NCI-H2029 treated with DMSO at 0.1 percent for 48 hours (cell line): ENCODE measurements at regions not wholly inside any gene's neighbourhood (a gene's known extent, or its start where the extent isn't known, plus 50 kb on each side); places are given as distances from the start of the nearest gene placed in this dataset.

Source experiments
- DNase-seq: peaks from one replicate; lab custom pipeline; 2025; lab: John Stamatoyannopoulos, UW

- DNase-seq: no peak
Measured at GRCh38 chr2:12828980-12829379, 112.2 kb downstream of the TRIB2 start.

- DNase-seq: no peak
Measured at GRCh38 chr2:12831016-12831415, 114.3 kb downstream of the TRIB2 start.

- no peak for DNase-seq
Measured at GRCh38 chr2:12834239-12834638, 117.5 kb downstream of the TRIB2 start.

DNA sequence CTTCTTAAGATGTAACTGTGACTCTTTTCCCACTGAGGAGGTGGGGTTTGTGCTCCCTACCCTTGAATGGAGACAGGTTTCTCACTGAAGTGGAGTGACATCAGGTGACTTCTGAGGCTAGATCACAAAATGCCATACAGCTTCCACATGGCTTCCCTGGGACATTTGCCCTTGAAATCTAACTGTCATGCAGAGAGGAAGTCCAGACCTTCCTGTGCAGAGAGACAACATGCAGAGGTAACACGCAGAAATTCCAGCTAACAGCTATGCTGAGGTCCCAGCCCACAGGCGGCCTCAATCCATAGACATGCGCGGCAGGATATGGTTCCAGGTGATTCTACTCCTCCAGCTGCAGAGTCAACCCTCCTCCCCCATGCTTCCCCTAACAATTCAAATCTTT, 119.0 kb downstream of the TRIB2 start:
- no peak for DNase-seq

DNA sequence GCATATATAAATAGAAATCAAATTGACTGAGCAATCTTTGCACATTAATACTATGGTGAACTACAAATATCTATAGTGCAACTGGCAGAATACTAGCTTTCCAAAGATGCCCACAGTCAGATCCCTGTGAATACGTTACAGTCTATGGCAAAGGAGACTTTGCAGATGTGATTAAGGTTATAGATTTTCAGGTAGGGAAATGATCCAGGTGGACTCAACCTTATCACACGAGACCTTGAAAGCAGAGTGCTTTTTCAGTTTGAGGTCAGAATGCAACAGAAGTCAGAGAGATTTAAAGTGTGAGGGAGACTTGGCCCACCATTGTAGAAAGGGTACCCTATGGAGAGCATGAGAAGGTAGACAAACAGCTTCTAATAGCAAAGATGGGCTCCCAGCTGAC, 122.6 kb downstream of the TRIB2 start:
- no peak for DNase-seq

- no peak for DNase-seq
Measured at GRCh38 chr2:12841021-12841420, 124.3 kb downstream of the TRIB2 start.

DNA sequence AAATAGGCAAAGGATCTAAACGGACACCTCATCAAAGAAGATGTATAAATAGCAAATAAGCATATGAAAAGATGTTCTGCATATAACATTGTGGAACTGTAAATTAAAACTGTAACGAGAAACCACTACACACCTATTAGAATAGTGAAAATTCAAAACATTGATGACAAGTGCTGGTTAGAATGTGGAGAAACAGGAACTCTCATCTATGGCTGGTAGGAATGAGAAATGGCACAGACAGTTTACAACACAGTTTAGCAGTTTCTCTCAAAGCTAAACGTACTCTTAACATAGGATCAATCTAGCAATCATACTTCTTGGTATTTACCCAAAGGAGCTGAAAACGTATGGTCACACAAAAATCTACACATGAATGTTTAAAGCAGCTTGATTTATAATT, 126.2 kb downstream of the TRIB2 start:
- no peak for DNase-seq

DNA sequence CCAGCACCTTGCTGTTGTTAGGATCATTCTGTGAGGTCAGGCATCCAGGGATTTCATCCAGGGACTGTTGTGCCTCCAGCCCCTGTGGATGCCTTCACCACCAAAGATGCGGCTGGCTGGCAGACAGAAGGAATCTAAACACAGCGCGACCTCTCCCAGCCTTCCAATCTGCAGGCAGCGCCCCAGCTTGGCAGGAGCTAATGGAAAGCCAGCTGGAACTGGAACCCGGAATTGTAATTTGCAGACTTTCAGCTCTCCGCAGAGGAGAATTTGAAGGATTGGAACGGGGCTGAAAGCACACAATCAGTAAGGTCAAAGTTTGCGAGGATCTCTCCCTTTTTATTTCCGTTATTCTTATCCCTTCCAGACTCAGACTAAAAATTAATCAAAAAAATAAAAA, 127.8 kb downstream of the TRIB2 start:
- DNase-seq: no peak

GRCh38 chr2:12847694-12848575, 131.2 kb downstream of the TRIB2 start:
- no peak for DNase-seq

DNA sequence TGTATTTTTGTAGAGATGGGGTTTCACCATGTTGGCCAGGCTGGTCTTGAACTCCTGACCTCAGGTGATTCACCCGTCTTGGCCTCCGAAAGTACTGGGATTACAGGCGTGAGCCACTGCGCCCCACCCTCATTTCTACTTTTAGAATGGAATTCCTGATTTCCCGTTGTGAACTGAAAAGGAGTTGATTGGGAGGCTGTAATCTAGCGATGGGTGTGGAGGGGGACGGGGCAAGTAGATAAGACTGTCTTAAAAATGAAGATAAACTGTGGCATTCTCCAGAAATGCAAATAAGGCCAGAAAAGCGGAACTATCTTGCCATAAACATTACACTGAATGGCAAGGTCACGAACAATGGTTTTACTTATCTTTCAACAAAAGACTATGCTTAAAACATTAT, 135.4 kb downstream of the TRIB2 start:
- no peak for DNase-seq

- no peak for DNase-seq
Measured at GRCh38 chr2:12854001-12854530, 137.3 kb downstream of the TRIB2 start.

DNA sequence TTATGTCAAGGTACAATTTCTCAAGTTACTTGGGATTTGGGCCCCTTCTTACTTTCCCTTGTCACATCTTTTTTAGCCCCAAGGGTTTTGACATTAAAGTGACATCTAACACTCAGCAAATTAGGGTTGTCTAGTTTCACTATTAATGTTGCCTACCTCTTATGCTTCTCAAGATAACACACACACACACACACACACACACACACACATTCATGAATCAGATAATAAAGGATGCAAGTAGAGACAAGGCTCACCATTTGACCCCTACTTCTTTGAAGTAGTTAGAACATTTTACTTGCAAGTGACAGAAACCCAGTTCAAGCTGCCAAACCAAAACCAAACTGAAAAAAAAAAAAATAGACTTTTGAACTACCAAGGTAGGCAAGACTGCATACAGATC, 138.8 kb downstream of the TRIB2 start:
- DNase-seq: no peak

DNA sequence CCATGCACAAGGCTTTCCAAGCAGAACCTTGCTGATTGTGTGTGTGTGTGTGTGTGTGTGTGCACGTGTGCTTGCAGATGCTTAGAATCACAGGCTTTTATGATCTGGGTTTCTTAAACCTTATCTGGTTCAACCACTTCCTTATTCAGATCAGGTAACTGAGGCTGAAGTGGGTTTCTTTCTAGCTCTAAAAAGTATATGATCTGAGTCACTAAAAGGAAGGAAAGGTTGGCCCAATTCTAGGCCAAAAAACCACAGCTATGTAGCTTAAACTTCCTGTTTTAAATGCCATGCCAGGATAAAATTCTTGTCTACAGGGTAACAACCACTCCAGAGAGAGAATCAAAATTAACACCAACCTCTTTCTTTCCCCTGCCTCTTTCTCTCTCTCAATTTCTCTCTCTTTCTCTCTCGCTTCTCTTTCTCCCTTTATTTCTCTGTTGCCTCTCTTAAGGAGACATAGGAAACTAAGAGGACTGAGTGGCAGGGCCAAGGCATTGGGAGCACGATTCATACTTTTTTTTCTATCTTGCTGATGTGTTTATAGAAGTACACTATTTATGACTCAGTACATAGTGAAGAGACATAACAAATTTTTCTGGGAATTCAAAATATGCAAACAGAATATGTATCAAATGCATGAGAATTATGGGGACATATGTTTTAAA, 140.3 kb downstream of the TRIB2 start:
- no peak for DNase-seq

GRCh38 chr2:12857891-12858290, 141.2 kb downstream of the TRIB2 start:
- no peak for DNase-seq

DNA sequence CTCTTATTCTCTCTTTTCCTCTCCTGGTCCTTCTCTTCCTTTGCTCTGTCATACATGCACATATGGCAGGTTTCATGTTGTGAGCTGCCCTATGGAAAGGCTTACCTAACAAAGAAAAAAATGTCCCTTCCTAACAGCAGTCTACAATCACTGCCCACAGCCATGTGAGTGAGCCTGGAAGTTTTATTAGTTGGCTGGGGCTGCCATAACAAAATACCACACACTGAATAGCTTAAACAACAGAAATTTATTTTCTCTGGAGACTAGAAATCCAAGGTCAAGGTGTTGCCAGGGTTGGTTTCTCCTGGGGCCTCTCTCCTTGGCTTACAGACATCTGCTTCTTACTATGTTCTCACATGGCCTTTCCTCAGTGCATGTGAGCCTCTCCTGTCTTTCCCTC, 142.1 kb downstream of the TRIB2 start:
- no peak for DNase-seq

- DNase-seq: no peak
Measured at GRCh38 chr2:12861344-12861930, 144.7 kb downstream of the TRIB2 start.

DNA sequence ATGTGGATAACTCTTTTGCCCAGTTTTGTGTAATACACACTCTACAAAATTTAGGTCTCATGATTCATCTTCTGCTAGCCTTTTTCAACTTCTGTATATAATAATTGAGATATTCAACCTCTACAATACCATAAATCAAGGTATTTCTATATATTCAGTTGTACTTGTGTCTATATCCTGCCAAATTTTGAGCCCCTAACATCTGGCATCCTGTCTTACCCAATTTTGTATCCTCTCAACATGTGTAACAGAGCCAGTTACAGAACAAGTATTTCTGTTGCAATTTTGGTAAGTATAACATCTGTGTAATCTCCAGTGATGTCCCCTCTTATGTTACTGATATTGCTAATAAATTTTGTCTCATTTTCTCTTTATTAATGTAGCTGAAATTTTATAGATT, 145.8 kb downstream of the TRIB2 start:
- no peak for DNase-seq

- no peak for DNase-seq
Measured at GRCh38 chr2:12863937-12864336, 147.2 kb downstream of the TRIB2 start.

- no peak for DNase-seq
Measured at GRCh38 chr2:12867631-12868287, 151.0 kb downstream of the TRIB2 start.

- no peak for DNase-seq
Measured at GRCh38 chr2:12870692-12871091, 154.0 kb downstream of the TRIB2 start.

GRCh38 chr2:12871694-12872315, 155.1 kb downstream of the TRIB2 start:
- DNase-seq: no peak

DNA sequence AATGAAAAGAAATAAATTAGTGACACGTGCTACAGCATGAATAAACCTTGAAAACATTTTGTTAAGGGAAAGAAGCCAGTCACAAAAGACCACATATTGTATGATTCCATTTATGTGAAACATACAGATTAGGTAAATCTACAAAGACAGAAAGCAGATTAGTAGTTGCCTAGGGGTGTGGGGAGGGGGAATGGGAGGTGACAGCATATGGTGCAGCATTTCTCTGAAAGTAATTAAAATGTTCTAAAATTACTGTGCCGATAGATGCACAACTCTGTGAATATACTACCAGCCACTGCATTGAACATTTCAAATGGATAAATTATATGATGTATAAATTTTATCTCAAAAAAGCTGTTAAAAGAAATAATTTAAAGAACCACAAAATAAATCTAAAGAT, 161.0 kb downstream of the TRIB2 start:
- DNase-seq: no peak
